ENCODE measurements at regions not wholly inside any gene's neighbourhood (a gene's known extent, or its start where the extent isn't known, plus 50 kb on each side); places are given as distances from the start of the nearest gene placed in this dataset.

GRCh38 chr4:148786699-148787098 is 344.5 kb upstream of the NR3C2 start:
- no peak for TF ChIP-seq CTCF (IDR thresholded peaks at IDR 0.05)
- no peak for TF ChIP-seq POLR2A (IDR thresholded peaks at IDR 0.05)
